SK-N-MC (cell line): ENCODE measurements at regions not wholly inside any gene's neighbourhood (a gene's known extent, or its start where the extent isn't known, plus 50 kb on each side); places are given as distances from the start of the nearest gene placed in this dataset.

Experiments used
- DNase-seq: peaks from one replicate; pipeline ENCODE4 v3.0.0-alpha.2; 2011; ENCODE audit warnings: low read depth, low spot score
- H3K27ac ChIP-seq: fragments of 200-600 bp; sonication (generic); 2 replicates; pipeline ENCODE4 v1.5.1; 2016; ENCODE audit warnings: mixed run types
- H3K36me3 ChIP-seq: fragments of 200-600 bp; sonication (generic); 2 replicates; pipeline ENCODE4 v1.6.1; 2017; ENCODE audit warnings: antibody characterized with exemption, low read length, mixed read lengths; ENCODE audit not compliant: insufficient read depth
- H3K4me3 ChIP-seq: fragments of 200-600 bp; sonication (generic); 2 replicates; pipeline ENCODE4 v1.5.1; 2016
- H3K9ac ChIP-seq: fragments of 200-600 bp; sonication (generic); 2 replicates; pipeline ENCODE4 v1.8.0; 2017; ENCODE audit warnings: mixed run types, mixed read lengths; ENCODE audit not compliant: insufficient read length
- H3K9me3 ChIP-seq: fragments of 200-600 bp; sonication (generic); 2 replicates; pipeline ENCODE4 v1.6.1; 2017; ENCODE audit warnings: low read depth, mild to moderate bottlenecking, antibody characterized with exemption, low read length, moderate library complexity, mixed read lengths
- EZH2 ChIP-seq: fragments of 200-600 bp; sonication (generic); IDR thresholded peaks from one replicate; pipeline ENCODE4 v1.6.1; 2017; ENCODE audit warnings: antibody characterized with exemption
- FOXP2 ChIP-seq: optimal IDR thresholded peaks from 2 replicates; pipeline ENCODE3; 2011; ENCODE audit warnings: mild to moderate bottlenecking, moderate library complexity; ENCODE audit not compliant: insufficient read depth; ENCODE audit errors: extremely low read length, control extremely low read depth
- POLR2AphosphoS5 ChIP-seq: IDR thresholded peaks from 2 replicates; pipeline ENCODE4 v1.6.1; 2012; ENCODE audit warnings: mild to moderate bottlenecking, low read depth, low read length, borderline replicate concordance

DNA sequence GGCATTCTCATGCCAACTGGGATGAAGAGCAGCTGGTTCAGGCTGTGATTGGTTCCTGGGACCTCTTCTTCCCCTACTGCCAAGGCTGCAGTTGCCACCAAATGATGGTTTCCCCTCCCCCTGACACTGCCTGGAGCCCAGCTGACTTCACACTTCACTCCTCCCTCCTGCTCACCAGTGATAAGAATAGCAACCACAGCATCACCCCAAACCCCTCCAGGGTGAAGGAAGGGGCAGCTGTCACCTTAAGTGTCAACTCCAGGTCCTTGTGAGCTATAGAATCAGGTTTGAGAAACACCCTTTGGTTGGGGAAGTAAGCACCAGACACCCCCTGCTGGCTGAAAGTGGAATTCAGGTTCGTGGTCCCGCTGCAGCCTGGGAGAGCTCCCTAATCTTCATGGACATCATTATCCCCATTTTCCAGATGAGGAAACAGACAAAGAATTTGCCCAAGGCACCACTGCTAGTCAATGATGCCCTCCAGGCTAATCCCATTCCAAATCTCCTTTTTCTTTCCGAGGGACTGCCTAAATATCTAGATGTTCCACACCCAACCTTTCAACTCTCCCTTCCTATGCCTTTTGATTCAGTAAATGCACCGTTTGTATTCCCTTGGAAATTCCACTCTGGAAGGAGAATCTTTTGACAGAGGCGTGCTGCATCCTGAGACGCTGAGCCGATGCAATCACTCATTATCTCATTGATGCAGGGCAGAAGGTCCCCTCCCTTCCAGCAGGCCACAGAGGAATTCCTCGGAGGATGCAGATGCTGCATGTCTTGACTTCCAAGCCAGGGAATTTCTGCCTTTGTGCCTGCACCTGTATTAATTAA, 50.6 kb upstream of the UQCRFS1 start:
- H3K27ac ChIP-seq = no peak overlapping the region
- H3K9ac ChIP-seq = no peak overlapping the region
- H3K36me3 ChIP-seq = no peaks in the 10 kb centered on the region
- DNase-seq = peak; percentile 3
- H3K4me3 ChIP-seq = no peak overlapping the region
- TF ChIP-seq FOXP2 (no peak), EZH2 (no peak), POLR2AphosphoS5 (no peak)
- H3K9me3 ChIP-seq = no peaks in the 10 kb centered on the region

DNA sequence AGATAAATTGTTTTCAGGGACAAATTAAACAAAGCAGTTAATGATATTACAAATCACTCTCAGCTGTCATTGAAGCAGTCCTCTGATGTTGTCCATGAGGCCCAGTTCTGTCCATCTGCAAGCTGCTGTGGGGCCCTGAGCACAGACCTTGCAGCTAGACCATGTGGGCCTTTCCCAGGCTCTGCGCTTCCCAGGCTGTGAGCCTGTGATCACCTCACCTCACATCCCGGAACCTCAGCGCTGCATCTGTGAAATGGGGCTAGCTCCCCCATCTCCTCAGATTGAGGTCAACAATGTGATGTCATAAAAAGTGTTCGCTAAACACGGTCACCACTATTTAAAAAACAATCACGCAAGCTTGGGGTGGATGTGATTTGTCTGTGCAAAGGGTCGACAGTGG, 51.9 kb upstream of the UQCRFS1 start:
- H3K9me3 ChIP-seq = no peaks in the 10 kb centered on the region
- no peaks in the 10 kb centered on the region for H3K36me3 ChIP-seq
- no peak overlapping the region for H3K4me3 ChIP-seq
- DNase-seq = no peak
- no peak overlapping the region for H3K9ac ChIP-seq
- no peak overlapping the region for H3K27ac ChIP-seq
- no peak for TF ChIP-seq EZH2
- TF ChIP-seq FOXP2 = no peak
- TF ChIP-seq POLR2AphosphoS5 = no peak

DNA sequence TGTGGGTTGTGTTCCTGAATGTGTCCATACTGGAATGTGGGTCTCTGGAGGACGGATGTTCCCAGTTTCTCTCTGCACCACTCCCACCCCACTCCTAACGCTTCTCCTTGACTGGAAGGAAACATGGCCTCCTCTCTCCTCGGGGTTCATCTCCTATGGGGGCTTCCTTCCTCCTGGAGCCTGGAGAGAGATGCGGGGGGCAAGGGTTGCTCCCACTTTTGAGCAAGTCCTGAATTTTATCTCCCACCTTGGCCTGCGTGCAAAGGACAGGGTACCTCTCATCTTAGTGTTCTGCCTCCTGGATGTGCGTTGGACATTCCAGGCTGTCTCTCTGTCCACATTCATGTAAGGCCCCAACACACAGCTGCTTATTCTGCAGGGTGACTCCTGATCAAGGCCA, 52.5 kb upstream of the UQCRFS1 start:
- no peak for TF ChIP-seq POLR2AphosphoS5
- TF ChIP-seq EZH2 = no peak
- TF ChIP-seq FOXP2 = no peak
- no peak overlapping the region for H3K4me3 ChIP-seq
- H3K27ac ChIP-seq = no peak overlapping the region
- DNase-seq = no peak
- no peaks in the 10 kb centered on the region for H3K9me3 ChIP-seq
- H3K9ac ChIP-seq = no peak overlapping the region
- H3K36me3 ChIP-seq = no peaks in the 10 kb centered on the region

DNA sequence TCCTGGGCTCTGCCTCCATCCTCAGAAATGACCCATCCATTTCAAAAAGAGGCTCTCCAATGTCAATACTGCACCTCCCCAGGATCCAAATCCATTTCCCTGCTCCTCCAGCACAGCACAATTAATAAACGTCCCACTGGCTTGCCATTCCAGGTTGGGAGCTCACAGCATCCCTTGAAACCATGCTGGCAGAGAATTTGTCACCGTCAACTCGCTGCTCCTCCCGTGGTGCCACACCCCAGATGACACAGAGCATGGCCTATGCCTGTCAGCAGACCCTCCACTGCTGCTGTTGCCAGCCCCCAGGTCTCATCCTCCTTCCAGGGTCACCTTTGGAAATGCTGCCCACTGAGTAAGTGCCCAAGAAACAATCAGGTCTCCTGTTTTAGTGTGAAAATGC, 53.0 kb upstream of the UQCRFS1 start:
- no peaks in the 10 kb centered on the region for H3K9me3 ChIP-seq
- no peak overlapping the region for H3K9ac ChIP-seq
- H3K27ac ChIP-seq = no peak overlapping the region
- no peaks in the 10 kb centered on the region for H3K36me3 ChIP-seq
- no peak for TF ChIP-seq POLR2AphosphoS5
- no peak for TF ChIP-seq EZH2
- TF ChIP-seq FOXP2 = no peak
- DNase-seq = no peak
- H3K4me3 ChIP-seq = no peak overlapping the region

DNA sequence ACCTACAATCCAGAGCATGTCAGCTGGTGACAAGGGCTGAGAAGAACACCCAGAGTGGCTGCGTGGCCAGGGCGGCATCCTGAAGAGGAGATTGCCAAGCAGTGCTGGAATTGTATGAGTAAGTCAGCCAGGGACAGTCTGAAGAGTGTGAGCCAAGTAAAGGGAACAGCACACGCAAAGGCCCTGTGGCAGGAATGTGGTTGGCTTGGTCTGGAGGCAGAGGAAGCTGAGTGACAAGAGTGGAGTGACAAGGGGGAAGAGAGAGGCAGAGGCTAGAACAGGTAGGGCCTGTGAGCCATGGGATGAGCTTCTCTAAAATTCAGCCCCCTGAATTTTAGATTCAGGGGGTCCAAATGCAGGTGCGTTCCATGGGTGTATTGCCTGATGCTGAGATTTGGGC, 53.7 kb upstream of the UQCRFS1 start:
- no peak for DNase-seq
- TF ChIP-seq FOXP2 = no peak
- no peak for TF ChIP-seq POLR2AphosphoS5
- no peak for TF ChIP-seq EZH2
- no peak overlapping the region for H3K27ac ChIP-seq

DNA sequence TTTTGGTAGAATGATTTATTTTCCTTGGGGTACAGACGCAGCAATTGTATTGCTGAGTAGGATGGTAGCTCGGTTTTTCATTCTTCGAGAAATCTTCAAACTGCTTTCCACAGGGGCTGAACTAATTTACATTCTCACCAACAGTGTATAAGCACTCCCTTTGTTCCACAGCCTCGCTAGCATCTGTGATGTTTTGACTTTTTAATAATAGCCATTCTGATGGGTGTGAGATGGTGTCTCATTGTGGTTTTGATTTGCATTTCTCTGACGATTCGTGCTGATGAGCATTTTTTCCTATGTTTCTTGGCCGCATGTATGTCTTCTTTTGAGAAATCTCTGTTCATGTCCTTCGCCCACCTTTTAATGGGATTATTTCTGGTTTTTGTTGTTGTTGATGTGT, 54.8 kb upstream of the UQCRFS1 start:
- Histone ChIP-seq H3K27ac (no peak overlapping the region), H3K9ac (no peak overlapping the region), H3K36me3 (no peaks in the 10 kb centered on the region), H3K9me3 (no peaks in the 10 kb centered on the region), H3K4me3 (no peak overlapping the region)
- DNase-seq = no peak
- no peak for TF ChIP-seq POLR2AphosphoS5
- TF ChIP-seq FOXP2 = no peak
- no peak for TF ChIP-seq EZH2

More for the DNA sequence above, 53.7 kb upstream of the UQCRFS1 start:
- no peak overlapping the region for H3K9ac ChIP-seq
- no peak overlapping the region for H3K4me3 ChIP-seq
- H3K36me3 ChIP-seq = no peaks in the 10 kb centered on the region
- H3K9me3 ChIP-seq = no peaks in the 10 kb centered on the region

DNA sequence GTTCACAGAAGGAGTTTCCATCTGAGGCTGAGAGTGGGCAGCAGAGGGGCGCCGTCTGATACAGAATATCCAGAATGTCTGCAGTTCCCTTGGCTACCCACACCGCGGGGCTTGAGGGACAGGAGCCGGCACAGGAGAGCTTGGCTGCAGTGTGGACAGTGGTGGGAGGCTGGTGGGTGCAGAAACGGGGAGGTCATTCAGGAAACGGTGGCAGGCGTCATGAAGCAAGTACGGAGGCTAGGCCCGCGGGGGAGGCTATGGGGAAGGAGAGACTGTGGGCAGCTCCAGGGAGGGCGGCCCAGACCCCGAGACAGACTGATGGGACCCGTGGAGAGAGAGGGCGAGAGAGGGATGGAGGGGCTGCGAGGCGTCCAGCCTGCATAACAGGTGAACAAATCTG, 55.2 kb upstream of the UQCRFS1 start:
- Histone ChIP-seq H3K9me3 (no peaks in the 10 kb centered on the region), H3K27ac (no peak overlapping the region), H3K4me3 (no peak overlapping the region), H3K9ac (no peak overlapping the region), H3K36me3 (no peaks in the 10 kb centered on the region)
- TF ChIP-seq EZH2 = no peak
- no peak for DNase-seq

DNA sequence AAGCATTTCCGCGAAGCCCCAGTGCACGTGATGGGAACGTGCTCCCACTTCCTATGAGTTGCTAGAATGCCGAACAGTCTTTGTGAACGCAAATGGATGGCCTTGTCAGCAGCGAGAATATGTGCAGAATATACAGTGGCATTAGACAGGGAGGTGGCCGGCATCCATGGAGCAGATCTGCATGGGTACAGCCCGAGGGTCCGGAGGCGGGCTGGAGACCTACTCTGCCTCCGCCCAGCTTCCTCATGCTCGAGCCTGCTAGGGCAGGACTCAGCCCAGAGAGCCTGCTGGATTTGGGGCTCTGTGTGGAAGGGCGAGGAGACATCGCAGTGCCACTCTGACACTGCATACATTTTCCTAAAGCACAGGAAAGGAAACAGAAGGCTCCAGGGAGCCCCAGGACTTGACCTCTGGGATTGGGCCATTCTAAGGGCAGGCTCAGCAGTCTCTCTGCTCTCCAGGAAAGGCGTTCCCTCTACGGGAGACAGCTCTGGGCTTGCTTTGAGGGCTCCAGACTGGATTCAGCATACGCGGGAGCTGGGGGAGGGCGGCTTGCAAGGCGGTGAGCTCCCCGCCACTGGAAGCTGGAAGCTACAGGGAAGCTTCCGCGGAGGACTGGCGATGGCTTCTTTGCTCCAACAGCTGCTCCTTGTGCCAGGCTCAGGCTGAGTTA, 55.9 kb upstream of the UQCRFS1 start:
- H3K9ac ChIP-seq = no peak overlapping the region
- no peaks in the 10 kb centered on the region for H3K9me3 ChIP-seq
- TF ChIP-seq EZH2 (no peak), FOXP2 (no peak), POLR2AphosphoS5 (no peak)

DNA sequence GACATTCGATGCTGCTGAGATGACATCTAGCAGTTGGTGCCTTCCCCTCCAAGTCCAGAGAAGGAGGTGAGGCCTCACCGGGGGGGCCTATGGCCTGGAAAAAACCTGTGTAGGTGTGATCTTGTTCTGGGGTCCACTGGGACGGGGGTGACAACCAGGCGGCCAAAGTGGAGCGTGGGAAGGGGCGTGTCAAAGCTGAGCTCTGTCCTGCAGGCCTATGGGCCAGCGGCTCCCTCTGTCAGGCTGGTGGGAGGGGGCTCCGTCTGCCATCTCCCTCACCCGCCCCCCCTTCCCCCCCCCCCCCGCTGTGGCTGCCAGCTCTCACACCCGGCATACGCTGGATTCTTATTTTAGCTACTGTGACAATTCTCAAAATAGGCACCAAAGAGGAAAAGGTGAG, 56.7 kb upstream of the UQCRFS1 start:
- Histone ChIP-seq H3K4me3 (no peak overlapping the region), H3K9ac (no peak overlapping the region), H3K9me3 (no peaks in the 10 kb centered on the region), H3K36me3 (no peaks in the 10 kb centered on the region), H3K27ac (no peak overlapping the region)
- TF ChIP-seq POLR2AphosphoS5 = no peak
- TF ChIP-seq EZH2 = no peak
- DNase-seq = no peak

More for the DNA sequence above, 55.9 kb upstream of the UQCRFS1 start:
- DNase-seq = no peak
- Histone ChIP-seq H3K4me3 (no peak overlapping the region), H3K36me3 (no peaks in the 10 kb centered on the region), H3K27ac (no peak overlapping the region)
